Dendritic cell treated with granulocyte-macrophage colony-stimulating factor and Interleukin-4, amounts not matched to agents 40 ng/mL and 50 ng/mL, for 4 days (primary cell): ENCODE measurements at regions not wholly inside any gene's neighbourhood (a gene's known extent, or its start where the extent isn't known, plus 50 kb on each side); places are given as distances from the start of the nearest gene placed in this dataset.

Experiments used
- H3K27ac Mint-ChIP-seq: one replicate; pipeline ENCODE4 v1.8.0; 2022; ENCODE audit warnings: mild to moderate bottlenecking, mixed read lengths
- H3K27me3 Mint-ChIP-seq: one replicate; pipeline ENCODE4 v1.8.0; 2022; ENCODE audit warnings: mild to moderate bottlenecking, mixed read lengths
- H3K36me3 Mint-ChIP-seq: one replicate; pipeline ENCODE4 v1.8.0; 2022; ENCODE audit warnings: low read depth, mixed read lengths
- H3K4me1 Mint-ChIP-seq: one replicate; pipeline ENCODE4 v1.8.0; 2022; ENCODE audit warnings: low read depth, mixed read lengths
- H3K4me3 Mint-ChIP-seq: one replicate; pipeline ENCODE4 v1.8.0; 2022; ENCODE audit warnings: mild to moderate bottlenecking, moderate library complexity, mixed read lengths
- H3K9me3 Mint-ChIP-seq: one replicate; pipeline ENCODE4 v1.8.0; 2022; ENCODE audit warnings: mixed read lengths
- intact Hi-C: fragments of 100-400 bp; cut with micrococcal nuclease; formaldehyde crosslinking; loops from one replicate; pipeline ENCODE4 v1.15.0; 2022

GRCh38 chr18:78662879-78663278, 316.7 kb upstream of the SALL3 start:
- peaks cover 10% of the 10 kb centered on the region for H3K27me3 Mint-ChIP-seq
- H3K4me1 Mint-ChIP-seq, result no peaks in the 10 kb centered on the region
- intact Hi-C loops, result no loop called here
- H3K4me3 Mint-ChIP-seq, result no peak overlapping the region
- no peak overlapping the region for H3K27ac Mint-ChIP-seq
- H3K9me3 Mint-ChIP-seq, result no peaks in the 10 kb centered on the region
- H3K36me3 Mint-ChIP-seq, result no peaks in the 10 kb centered on the region

- Mint-ChIP-seq H3K4me1 (no peaks in the 10 kb centered on the region), H3K27me3 (peaks cover 10% of the 10 kb centered on the region), H3K27ac (no peak overlapping the region), H3K9me3 (no peaks in the 10 kb centered on the region), H3K36me3 (no peaks in the 10 kb centered on the region), H3K4me3 (no peak overlapping the region)
- intact Hi-C loops, result no loop called here
Measured at GRCh38 chr18:78664048-78664447, 315.6 kb upstream of the SALL3 start.

GRCh38 chr18:78664848-78665247, 314.8 kb upstream of the SALL3 start:
- Mint-ChIP-seq H3K36me3 (no peaks in the 10 kb centered on the region), H3K4me1 (no peaks in the 10 kb centered on the region), H3K27ac (no peak overlapping the region), H3K27me3 (peaks cover 13% of the 10 kb centered on the region), H3K9me3 (no peaks in the 10 kb centered on the region), H3K4me3 (no peak overlapping the region)
- intact Hi-C loops, result no loop called here

GRCh38 chr18:78665644-78666043, 314.0 kb upstream of the SALL3 start:
- H3K4me1 Mint-ChIP-seq, result no peaks in the 10 kb centered on the region
- no peaks in the 10 kb centered on the region for H3K36me3 Mint-ChIP-seq
- H3K9me3 Mint-ChIP-seq, result no peaks in the 10 kb centered on the region
- H3K4me3 Mint-ChIP-seq, result no peak overlapping the region
- peaks cover 8% of the 10 kb centered on the region for H3K27me3 Mint-ChIP-seq
- no peak overlapping the region for H3K27ac Mint-ChIP-seq
- intact Hi-C loops, result no loop called here

- intact Hi-C loops, result no loop called here
- Mint-ChIP-seq H3K36me3 (no peaks in the 10 kb centered on the region), H3K9me3 (no peaks in the 10 kb centered on the region), H3K4me1 (no peaks in the 10 kb centered on the region), H3K4me3 (no peak overlapping the region), H3K27ac (no peak overlapping the region), H3K27me3 (peaks cover 8% of the 10 kb centered on the region)
Measured at GRCh38 chr18:78666666-78667335, 312.8 kb upstream of the SALL3 start.

- Mint-ChIP-seq H3K27me3 (peaks cover 4% of the 10 kb centered on the region), H3K9me3 (no peaks in the 10 kb centered on the region), H3K4me3 (no peak overlapping the region), H3K36me3 (no peaks in the 10 kb centered on the region), H3K4me1 (no peaks in the 10 kb centered on the region), H3K27ac (no peak overlapping the region)
- intact Hi-C loops, result no loop called here
Measured at GRCh38 chr18:78670778-78671391, 308.7 kb upstream of the SALL3 start.

- no peak overlapping the region for H3K4me3 Mint-ChIP-seq
- intact Hi-C loops, result no loop called here
- H3K27me3 Mint-ChIP-seq, result peaks cover 4% of the 10 kb centered on the region
- H3K4me1 Mint-ChIP-seq, result no peaks in the 10 kb centered on the region
- H3K9me3 Mint-ChIP-seq, result no peaks in the 10 kb centered on the region
- H3K36me3 Mint-ChIP-seq, result no peaks in the 10 kb centered on the region
- no peak overlapping the region for H3K27ac Mint-ChIP-seq
Measured at GRCh38 chr18:78671551-78671950, 308.1 kb upstream of the SALL3 start.

GRCh38 chr18:78672862-78673446, 306.7 kb upstream of the SALL3 start:
- Mint-ChIP-seq H3K4me3 (no peak overlapping the region), H3K36me3 (no peaks in the 10 kb centered on the region), H3K9me3 (no peaks in the 10 kb centered on the region), H3K4me1 (no peaks in the 10 kb centered on the region), H3K27me3 (peaks cover 2% of the 10 kb centered on the region), H3K27ac (no peak overlapping the region)
- intact Hi-C loops, result no loop called here

- H3K27ac Mint-ChIP-seq, result no peak overlapping the region
- no peaks in the 10 kb centered on the region for H3K9me3 Mint-ChIP-seq
- intact Hi-C loops, result no loop called here
- peaks cover 2% of the 10 kb centered on the region for H3K27me3 Mint-ChIP-seq
- H3K4me1 Mint-ChIP-seq, result no peaks in the 10 kb centered on the region
- H3K36me3 Mint-ChIP-seq, result no peaks in the 10 kb centered on the region
- no peak overlapping the region for H3K4me3 Mint-ChIP-seq
Measured at GRCh38 chr18:78673516-78674321, 305.9 kb upstream of the SALL3 start.

GRCh38 chr18:78675231-78675630, 304.4 kb upstream of the SALL3 start:
- no peaks in the 10 kb centered on the region for H3K36me3 Mint-ChIP-seq

GRCh38 chr18:78676622-78677482, 302.8 kb upstream of the SALL3 start:
- Mint-ChIP-seq H3K4me1 (no peaks in the 10 kb centered on the region), H3K27ac (no peak overlapping the region), H3K36me3 (no peaks in the 10 kb centered on the region), H3K27me3 (no peaks in the 10 kb centered on the region), H3K4me3 (no peak overlapping the region), H3K9me3 (no peaks in the 10 kb centered on the region)
- intact Hi-C loops, result no loop called here

More at GRCh38 chr18:78675231-78675630, 304.4 kb upstream of the SALL3 start:
- Mint-ChIP-seq H3K4me1 (no peaks in the 10 kb centered on the region), H3K9me3 (no peaks in the 10 kb centered on the region), H3K4me3 (no peak overlapping the region), H3K27me3 (no peaks in the 10 kb centered on the region), H3K27ac (no peak overlapping the region)
- intact Hi-C loops, result no loop called here

GRCh38 chr18:78677483-78678317, 301.9 kb upstream of the SALL3 start:
- H3K27me3 Mint-ChIP-seq, result no peaks in the 10 kb centered on the region
- H3K4me1 Mint-ChIP-seq, result no peaks in the 10 kb centered on the region
- no peak overlapping the region for H3K4me3 Mint-ChIP-seq
- H3K9me3 Mint-ChIP-seq, result no peaks in the 10 kb centered on the region
- H3K36me3 Mint-ChIP-seq, result no peaks in the 10 kb centered on the region
- intact Hi-C loops, result no loop called here
- no peak overlapping the region for H3K27ac Mint-ChIP-seq

GRCh38 chr18:78678318-78678695, 301.3 kb upstream of the SALL3 start:
- Mint-ChIP-seq H3K36me3 (no peaks in the 10 kb centered on the region), H3K27me3 (no peaks in the 10 kb centered on the region), H3K9me3 (no peaks in the 10 kb centered on the region), H3K4me3 (no peak overlapping the region), H3K27ac (no peak overlapping the region), H3K4me1 (no peaks in the 10 kb centered on the region)
- intact Hi-C loops, result no loop called here
